MCF 10A (cell line): ENCODE measurements at regions not wholly inside any gene's neighbourhood (a gene's known extent, or its start where the extent isn't known, plus 50 kb on each side); places are given as distances from the start of the nearest gene placed in this dataset.

Experiments used
- BruUV-seq: library from RNA; stranded (reverse); fragments of 400-500 nt; replicated peaks from 2 replicates; lab custom pipeline; 2021; lab: Mats Ljungman, UMichigan
- CTCF ChIA-PET: fragments of 300-600 bp; sonication (Branson Sonifier 250); formaldehyde crosslinking; extraction: SDS; loops from one replicate; lab custom pipeline; 2021; ENCODE audit warnings: antibody characterized with exemption, inconsistent platforms; lab: Yijun Ruan, JAX
- POLR2A ChIA-PET: fragments of 300-600, 350-650 bp; sonication (Branson Sonifier 250); formaldehyde crosslinking; extraction: SDS; loops from one replicate; lab custom pipeline; 2020; ENCODE audit warnings: antibody characterized with exemption, inconsistent platforms; lab: Yijun Ruan, JAX
- DNase-seq: peaks from one replicate; pipeline ENCODE4 v3.0.0-alpha.2; 2018; ENCODE audit not compliant: unreplicated experiment
- H3K27ac Mint-ChIP-seq: one replicate; pipeline ENCODE4 v1.8.0; 2022; ENCODE audit warnings: mild to moderate bottlenecking, low read depth, mixed read lengths; ENCODE audit not compliant: unreplicated experiment
- H3K27me3 Mint-ChIP-seq: one replicate; pipeline ENCODE4 v1.8.0; 2022; ENCODE audit warnings: mixed read lengths; ENCODE audit not compliant: insufficient read depth, unreplicated experiment
- H3K36me3 Mint-ChIP-seq: one replicate; pipeline ENCODE4 v1.8.0; 2022; ENCODE audit warnings: mild to moderate bottlenecking, moderate library complexity, mixed read lengths; ENCODE audit not compliant: insufficient read depth, unreplicated experiment
- H3K4me1 Mint-ChIP-seq: one replicate; pipeline ENCODE4 v1.8.0; 2022; ENCODE audit warnings: mixed read lengths; ENCODE audit not compliant: insufficient read depth, unreplicated experiment
- H3K4me3 Mint-ChIP-seq: one replicate; pipeline ENCODE4 v1.8.0; 2022; ENCODE audit warnings: mild to moderate bottlenecking, moderate library complexity, mixed read lengths; ENCODE audit not compliant: unreplicated experiment
- H3K9me3 Mint-ChIP-seq: one replicate; pipeline ENCODE4 v1.8.0; 2022; ENCODE audit warnings: mixed read lengths; ENCODE audit not compliant: unreplicated experiment
- intact Hi-C: fragments of 100-400 bp; cut with micrococcal nuclease; formaldehyde crosslinking; loops from 2 replicates; pipeline ENCODE4 v1.14.1; 2022
- TF ChIP-seq, protein P1 (sequence below): fragments of 200-600 bp; IDR thresholded peaks from one replicate; pipeline ENCODE4 v1.8.0; 2022; ENCODE audit warnings: antibody characterized with exemption, mild to moderate bottlenecking; ENCODE audit not compliant: unreplicated experiment

DNA sequence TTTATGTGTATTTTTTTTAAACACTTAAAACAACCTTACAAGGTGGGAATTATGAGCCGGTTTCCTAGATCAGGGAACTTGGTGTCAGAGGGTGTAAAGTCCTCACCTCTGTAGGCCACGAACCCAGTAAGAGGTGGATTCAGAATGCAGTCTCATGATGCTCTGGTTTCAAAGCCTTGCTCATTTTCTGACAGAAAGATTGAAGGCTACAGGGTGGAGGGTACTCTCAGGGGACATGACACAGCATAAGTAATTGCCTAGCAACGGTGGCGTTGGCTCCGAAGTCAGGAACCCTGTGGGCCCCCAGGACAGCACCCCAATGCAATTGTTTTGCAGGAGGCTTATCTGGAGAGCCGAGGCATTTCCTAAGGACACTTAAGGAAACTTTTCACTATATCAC is 794.7 kb downstream of the EFNB2 start:
- Mint-ChIP-seq H3K27ac (no peak overlapping the region), H3K36me3 (peaks cover 6% of the 10 kb centered on the region), H3K4me1 (no peaks in the 10 kb centered on the region), H3K4me3 (no peak overlapping the region), H3K27me3 (no peaks in the 10 kb centered on the region), H3K9me3 (no peaks in the 10 kb centered on the region)
- ChIA-PET CTCF (no interaction called here), POLR2A (no interaction called here)
- DNase-seq: no peak
- intact Hi-C loops: no loop called here
- TF ChIP-seq, protein P1, sequence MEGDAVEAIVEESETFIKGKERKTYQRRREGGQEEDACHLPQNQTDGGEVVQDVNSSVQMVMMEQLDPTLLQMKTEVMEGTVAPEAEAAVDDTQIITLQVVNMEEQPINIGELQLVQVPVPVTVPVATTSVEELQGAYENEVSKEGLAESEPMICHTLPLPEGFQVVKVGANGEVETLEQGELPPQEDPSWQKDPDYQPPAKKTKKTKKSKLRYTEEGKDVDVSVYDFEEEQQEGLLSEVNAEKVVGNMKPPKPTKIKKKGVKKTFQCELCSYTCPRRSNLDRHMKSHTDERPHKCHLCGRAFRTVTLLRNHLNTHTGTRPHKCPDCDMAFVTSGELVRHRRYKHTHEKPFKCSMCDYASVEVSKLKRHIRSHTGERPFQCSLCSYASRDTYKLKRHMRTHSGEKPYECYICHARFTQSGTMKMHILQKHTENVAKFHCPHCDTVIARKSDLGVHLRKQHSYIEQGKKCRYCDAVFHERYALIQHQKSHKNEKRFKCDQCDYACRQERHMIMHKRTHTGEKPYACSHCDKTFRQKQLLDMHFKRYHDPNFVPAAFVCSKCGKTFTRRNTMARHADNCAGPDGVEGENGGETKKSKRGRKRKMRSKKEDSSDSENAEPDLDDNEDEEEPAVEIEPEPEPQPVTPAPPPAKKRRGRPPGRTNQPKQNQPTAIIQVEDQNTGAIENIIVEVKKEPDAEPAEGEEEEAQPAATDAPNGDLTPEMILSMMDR: no peak
- BruUV-seq: no TSS peak

DNA sequence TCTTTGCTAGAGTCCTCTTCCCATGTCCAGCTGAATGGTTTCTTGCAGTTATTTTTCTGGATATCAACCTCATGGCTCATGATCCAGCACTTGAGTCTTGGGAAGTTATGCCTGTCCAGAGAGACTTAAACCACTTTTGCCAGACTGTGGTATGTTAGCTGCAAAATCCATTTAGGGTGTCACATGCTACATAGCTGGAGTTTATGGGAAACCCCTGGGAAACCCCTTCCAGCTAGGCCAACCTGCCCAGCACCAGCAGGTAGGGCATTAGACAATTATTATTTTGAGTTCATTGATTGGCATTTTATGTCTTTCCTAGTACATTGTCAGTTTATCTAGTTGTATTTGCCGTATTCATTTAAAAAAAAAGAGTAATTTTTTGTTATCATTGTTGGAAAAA is 797.8 kb downstream of the EFNB2 start:
- TF ChIP-seq, protein P1: no peak
- Mint-ChIP-seq H3K4me1 (no peaks in the 10 kb centered on the region), H3K4me3 (no peak overlapping the region), H3K27ac (no peak overlapping the region), H3K27me3 (no peaks in the 10 kb centered on the region), H3K36me3 (no peaks in the 10 kb centered on the region), H3K9me3 (no peaks in the 10 kb centered on the region)
- no TSS peak for BruUV-seq
- intact Hi-C loops: no loop called here
- DNase-seq: no peak
- ChIA-PET CTCF (interaction anchor here (0.5 kb wide), 1 partner anchor 795 kb away, joined by 3 read pairs; no protein-coding TSS in a partner anchor), POLR2A (no interaction called here)

DNA sequence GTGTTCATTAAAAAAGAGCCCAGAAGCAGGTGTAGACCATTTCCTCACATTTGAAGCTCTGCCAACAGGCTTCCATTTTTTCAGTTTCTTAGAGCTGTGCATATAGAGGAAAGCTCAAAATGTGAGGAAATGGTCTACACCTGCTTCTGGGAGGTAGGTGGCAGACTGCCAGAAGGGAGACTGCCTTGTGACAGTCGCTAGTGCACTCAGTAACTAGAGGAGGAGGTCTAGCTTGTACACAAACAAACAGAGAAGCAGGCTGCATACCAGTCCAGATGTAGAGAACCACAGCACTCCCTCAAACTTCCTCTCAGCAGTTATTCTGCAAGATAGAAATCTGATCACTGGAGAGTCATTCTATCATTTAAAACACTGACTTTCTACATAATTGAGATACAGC is 800.2 kb downstream of the EFNB2 start:
- TF ChIP-seq, protein P1: no peak
- no peaks in the 10 kb centered on the region for H3K9me3 Mint-ChIP-seq
- CTCF ChIA-PET: interaction anchor here (0.6 to 0.9 kb wide), 4 partner anchors 13 to 58 kb away, joined by 3 to 6 read pairs (median 3); no protein-coding TSS in a partner anchor
- POLR2A ChIA-PET: interaction anchor here (0.6 kb wide), 1 partner anchor 44 kb away, joined by 3 read pairs; no protein-coding TSS in a partner anchor
- no peaks in the 10 kb centered on the region for H3K4me1 Mint-ChIP-seq
- no TSS peak for BruUV-seq
- intact Hi-C loops: no loop called here
- H3K27me3 Mint-ChIP-seq: no peaks in the 10 kb centered on the region
- no peak for DNase-seq
- H3K4me3 Mint-ChIP-seq: no peak overlapping the region
- no peak overlapping the region for H3K27ac Mint-ChIP-seq
- H3K36me3 Mint-ChIP-seq: no peaks in the 10 kb centered on the region

DNA sequence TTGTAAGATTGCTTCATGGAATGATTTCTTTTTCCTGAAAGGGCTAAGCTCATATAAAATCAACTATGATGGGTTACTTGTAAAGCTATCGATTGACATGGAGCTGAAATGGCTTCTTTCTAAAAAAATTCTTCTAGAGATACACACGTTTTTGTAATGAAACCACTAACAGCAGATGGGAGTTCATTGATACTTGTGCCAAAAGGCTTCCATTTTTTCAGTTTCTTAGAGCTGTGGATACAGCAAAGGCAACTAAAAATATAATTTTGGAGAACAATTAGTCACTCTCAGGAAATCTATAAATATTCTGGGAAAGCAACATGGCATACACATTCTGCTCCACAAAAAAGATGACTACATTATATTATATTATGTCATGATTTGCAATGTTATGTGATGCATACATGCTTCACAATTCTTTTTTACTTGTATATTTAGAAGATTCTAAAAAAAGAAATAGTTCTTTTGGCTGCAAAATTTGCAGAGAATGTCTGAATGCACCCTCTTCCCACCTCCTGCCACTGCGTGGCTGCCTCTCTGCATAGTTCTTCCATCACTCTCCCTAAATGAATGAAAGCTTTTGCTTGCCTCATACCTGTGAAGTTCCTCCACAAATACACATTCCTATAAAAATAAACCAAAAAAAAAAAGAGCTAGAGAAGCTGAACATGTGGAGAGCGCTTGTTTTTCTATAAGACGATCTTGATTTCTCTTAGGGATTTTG is 802.5 kb downstream of the EFNB2 start:
- ChIA-PET POLR2A (interaction anchor here (0.6 kb wide), 1 partner anchor 1095 kb away, joined by 3 read pairs; no protein-coding TSS in a partner anchor), CTCF (interaction anchor here (0.6 to 0.7 kb wide), 3 partner anchors 148 to 746 kb away, joined by 3 to 4 read pairs (median 4); no protein-coding TSS in a partner anchor)
- TF ChIP-seq, protein P1: no peak
- H3K27ac Mint-ChIP-seq: no peak overlapping the region
- no TSS peak for BruUV-seq
- H3K9me3 Mint-ChIP-seq: no peaks in the 10 kb centered on the region
- no peak overlapping the region for H3K4me3 Mint-ChIP-seq
- H3K36me3 Mint-ChIP-seq: no peaks in the 10 kb centered on the region
- no peaks in the 10 kb centered on the region for H3K4me1 Mint-ChIP-seq
- intact Hi-C loops: no loop called here
- no peaks in the 10 kb centered on the region for H3K27me3 Mint-ChIP-seq
- DNase-seq: no peak
